ENCODE measurements at regions not wholly inside any gene's neighbourhood (a gene's known extent, or its start where the extent isn't known, plus 50 kb on each side); places are given as distances from the start of the nearest gene placed in this dataset.
"Not testable (repeated sequence)": the region's sequence is repeated elsewhere in the genome, so short reads cannot be mapped to it uniquely, and the experiment has no call there.

DNA sequence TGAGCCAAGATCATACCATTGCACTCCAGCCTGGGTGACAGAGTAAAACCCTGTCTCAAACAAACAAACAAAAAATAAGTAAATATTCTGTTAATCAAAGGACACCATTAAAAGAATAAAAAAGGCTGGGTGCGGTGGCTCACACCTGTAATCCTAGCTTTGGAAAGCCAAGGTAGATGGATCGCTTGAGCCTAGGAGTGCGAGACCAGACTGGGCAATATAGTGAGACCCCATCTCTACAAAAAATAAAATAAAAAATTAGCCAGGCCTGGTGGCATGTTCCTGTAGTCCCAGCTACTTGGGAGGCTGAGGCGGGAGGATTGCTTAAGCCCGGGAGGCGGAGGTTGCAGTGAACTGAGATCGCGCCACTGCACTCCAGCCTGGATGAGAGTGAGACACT is 84.1 kb downstream of the GLUL start:
- not testable (repeated sequence) for TF ChIP-seq CTCF, POLR2A (IDR thresholded peaks at IDR 0.05)

Data from lower leg skin (tissue), 3 donors.